Heart left ventricle (tissue), 13 donors: ENCODE measurements at regions not wholly inside any gene's neighbourhood (a gene's known extent, or its start where the extent isn't known, plus 50 kb on each side); places are given as distances from the start of the nearest gene placed in this dataset.

Experiments
- POLR2A ChIP-seq, 2 donors: fragments of 450-650 bp; IDR thresholded peaks; one replicate each; pipeline ENCODE4 v1.6.1; 2017; ENCODE audit warnings: antibody characterized with exemption in 2 of 2, mild to moderate bottlenecking in 2 of 2, moderate library complexity in 2 of 2
- TF ChIP-seq, protein P1 (sequence below), 12 donors: fragments of 200-600 bp; sonication (generic) in 4 of 12; IDR thresholded peaks; one replicate each; pipeline versions ENCODE4 v1.5.0 to v1.8.0; 2018 to 2022; ENCODE audit warnings: antibody characterized with exemption in 12 of 12, mild to moderate bottlenecking in 5 of 12
- donor health status: ischemic (EF 13 %, LVEDD 7.1; RV severe dilation, severe dysfunction).
- donor health status: DM: no; HTN: yes; CAD: no.
- donor health status: DM: no; HTN: no; CAD: no.
- donor health status: ischemic (EF 25% LVEDD 6.9; RV normal size, moderate dysfunction).
- donor health status: ischemic (EF 25% LVEDD 5.7; RV mildly dilated, moderate dysfunction).
- donor health status: ischemic (EF 35%, LVEDD 5.7; RV mildly dilated, moderate dysfunction).
- donor health status: nonischemic (EF 11% LVEDD 7.7; RV severe dilation, severe dysfunction).
- donor health status: DM: yes; HTN: yes; CAD: no.
- donor health status: PGD.
- donor health status: ischemic (EF 29% LVEDD 5.4; RV normal size, mild dysfunction).
- donor health status: nonischemic (EF 23%, LVEDD 6.1; RV moderate dilation, normal function).

- TF ChIP-seq POLR2A (IDR thresholded peaks at IDR 0.05), result no peak
- TF ChIP-seq, protein P1, sequence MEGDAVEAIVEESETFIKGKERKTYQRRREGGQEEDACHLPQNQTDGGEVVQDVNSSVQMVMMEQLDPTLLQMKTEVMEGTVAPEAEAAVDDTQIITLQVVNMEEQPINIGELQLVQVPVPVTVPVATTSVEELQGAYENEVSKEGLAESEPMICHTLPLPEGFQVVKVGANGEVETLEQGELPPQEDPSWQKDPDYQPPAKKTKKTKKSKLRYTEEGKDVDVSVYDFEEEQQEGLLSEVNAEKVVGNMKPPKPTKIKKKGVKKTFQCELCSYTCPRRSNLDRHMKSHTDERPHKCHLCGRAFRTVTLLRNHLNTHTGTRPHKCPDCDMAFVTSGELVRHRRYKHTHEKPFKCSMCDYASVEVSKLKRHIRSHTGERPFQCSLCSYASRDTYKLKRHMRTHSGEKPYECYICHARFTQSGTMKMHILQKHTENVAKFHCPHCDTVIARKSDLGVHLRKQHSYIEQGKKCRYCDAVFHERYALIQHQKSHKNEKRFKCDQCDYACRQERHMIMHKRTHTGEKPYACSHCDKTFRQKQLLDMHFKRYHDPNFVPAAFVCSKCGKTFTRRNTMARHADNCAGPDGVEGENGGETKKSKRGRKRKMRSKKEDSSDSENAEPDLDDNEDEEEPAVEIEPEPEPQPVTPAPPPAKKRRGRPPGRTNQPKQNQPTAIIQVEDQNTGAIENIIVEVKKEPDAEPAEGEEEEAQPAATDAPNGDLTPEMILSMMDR (IDR thresholded peaks at IDR 0.05), result no peak
These were observed 152.2 kb downstream of the CBLN2 start for GRCh38 chr18:72391951-72392350.
